NCI-H82 treated with DMSO at 0.1 percent for 48 hours (cell line): ENCODE measurements at regions not wholly inside any gene's neighbourhood (a gene's known extent, or its start where the extent isn't known, plus 50 kb on each side); places are given as distances from the start of the nearest gene placed in this dataset.

Experiments used
- DNase-seq: peaks from one replicate; lab custom pipeline; 2025; ENCODE audit not compliant: unreplicated experiment; lab: John Stamatoyannopoulos, UW

- DNase-seq = no peak
Observed at GRCh38 chr16:63337264-63337663, 1301.0 kb upstream of the CDH8 start.

GRCh38 chr16:63331111-63331510 is 1294.9 kb upstream of the CDH8 start:
- no peak for DNase-seq

DNA sequence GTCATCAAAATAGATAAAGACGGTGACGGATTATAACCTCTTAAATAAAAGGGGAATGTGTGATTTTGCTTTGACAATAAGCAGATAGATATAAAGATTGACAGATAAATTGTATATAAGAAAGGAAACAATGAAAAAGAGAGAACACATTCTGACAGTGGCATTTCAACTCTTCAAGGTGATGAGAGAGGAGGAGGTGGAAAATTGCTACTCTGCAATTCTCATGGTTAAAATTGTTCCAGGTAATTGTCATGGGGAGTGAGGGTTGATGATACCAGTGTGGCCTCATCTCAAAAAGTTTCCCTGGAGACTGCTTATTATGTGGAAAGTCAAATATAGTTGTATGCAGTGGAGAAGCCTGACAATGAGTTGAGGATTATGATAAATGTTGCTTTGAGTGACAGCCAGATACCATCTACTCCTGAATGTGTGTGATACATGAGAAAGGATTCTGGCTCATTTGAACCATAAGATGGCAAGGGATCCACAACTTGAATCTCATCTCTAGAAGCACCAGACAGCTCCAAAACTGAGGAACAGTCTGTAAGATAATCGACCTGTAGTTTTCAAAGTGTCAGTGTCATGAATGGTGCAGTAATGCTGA is 1290.6 kb upstream of the CDH8 start:
- no peak for DNase-seq

DNA sequence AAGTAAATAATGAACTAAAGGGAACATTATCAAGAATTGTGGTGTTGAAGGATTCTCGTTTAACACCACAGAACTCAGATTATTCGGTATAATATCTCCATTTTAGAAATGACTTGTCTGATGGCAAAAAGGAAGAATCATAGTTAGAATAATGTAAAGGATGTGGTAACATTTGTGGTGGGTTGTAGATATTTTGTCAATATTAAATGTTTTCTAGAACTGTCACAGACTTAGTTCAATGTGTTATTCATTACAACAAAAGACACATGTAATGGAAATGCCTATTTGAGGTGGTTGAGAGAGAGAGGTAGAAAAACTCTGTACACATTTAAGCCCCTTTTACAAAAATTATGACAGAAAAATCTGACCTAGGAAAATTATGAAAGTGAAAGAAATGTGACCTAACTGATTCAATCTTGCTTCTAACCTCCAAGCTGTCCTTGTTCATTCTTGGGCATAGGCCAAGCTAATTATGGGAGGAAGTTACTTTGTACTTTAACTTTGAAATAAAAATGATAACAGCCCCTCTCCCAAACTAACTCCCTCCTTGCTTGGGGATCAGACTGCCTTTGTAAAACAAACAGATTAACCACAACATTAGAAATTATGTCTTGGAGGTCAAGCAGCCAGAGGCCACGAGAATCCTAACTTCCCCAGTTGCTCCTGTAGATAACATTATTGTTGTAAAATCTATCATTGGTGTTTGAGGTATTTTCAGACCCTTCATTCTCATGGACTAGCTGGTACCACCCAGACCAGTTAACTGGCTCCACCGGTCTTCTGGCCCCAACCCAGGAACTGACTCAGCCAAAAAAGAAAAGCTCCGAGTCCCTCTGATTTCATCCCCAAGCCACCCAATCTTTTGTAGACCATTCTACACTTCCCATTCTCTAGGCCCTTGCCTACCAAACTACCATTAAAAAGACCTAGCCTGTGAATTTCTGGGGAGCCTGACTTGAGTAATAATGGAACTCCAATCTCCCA is 1287.8 kb upstream of the CDH8 start:
- no peak for DNase-seq

DNA sequence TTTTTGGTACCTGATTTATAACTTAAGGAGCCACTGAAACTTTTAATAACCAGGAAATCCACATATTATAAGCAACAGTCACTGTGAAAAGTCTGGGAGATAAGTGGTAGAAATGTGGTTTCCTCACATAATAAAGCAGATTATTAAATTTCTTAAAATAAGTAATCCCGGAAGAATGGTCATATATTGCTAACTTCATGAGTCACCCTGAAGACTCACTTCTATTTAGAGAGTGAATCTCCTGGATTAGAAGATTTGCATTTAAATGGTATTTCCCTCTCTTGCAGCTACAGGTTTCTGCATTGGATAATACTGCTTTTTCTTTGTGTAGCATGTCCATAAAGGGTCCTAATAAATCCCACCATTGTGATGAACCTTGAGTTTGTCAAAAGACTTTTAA is 1286.8 kb upstream of the CDH8 start:
- no peak for DNase-seq

GRCh38 chr16:63315229-63315628 is 1279.0 kb upstream of the CDH8 start:
- no peak for DNase-seq

DNA sequence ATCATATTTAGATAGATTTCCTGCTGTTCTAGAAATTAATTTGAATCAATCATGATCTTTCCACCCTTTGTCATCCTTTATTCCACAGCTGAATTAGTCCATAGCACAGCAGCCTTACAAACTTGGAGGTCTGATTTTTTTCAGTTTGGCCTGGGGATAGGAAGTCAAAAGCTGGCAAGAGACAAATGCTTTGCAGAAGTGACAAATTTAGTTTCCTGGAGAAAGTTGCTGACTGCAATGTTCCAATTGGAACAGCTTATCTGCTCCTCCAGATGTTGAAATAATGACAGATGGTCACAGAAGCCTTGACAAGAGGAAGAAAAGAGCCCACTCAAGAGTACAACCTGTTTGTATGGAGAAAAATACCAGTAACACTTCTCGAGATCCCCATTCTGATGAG is 1276.1 kb upstream of the CDH8 start:
- no peak for DNase-seq

GRCh38 chr16:63311313-63311712 is 1275.1 kb upstream of the CDH8 start:
- DNase-seq = no peak

GRCh38 chr16:63302811-63303210 is 1266.6 kb upstream of the CDH8 start:
- DNase-seq = no peak

DNA sequence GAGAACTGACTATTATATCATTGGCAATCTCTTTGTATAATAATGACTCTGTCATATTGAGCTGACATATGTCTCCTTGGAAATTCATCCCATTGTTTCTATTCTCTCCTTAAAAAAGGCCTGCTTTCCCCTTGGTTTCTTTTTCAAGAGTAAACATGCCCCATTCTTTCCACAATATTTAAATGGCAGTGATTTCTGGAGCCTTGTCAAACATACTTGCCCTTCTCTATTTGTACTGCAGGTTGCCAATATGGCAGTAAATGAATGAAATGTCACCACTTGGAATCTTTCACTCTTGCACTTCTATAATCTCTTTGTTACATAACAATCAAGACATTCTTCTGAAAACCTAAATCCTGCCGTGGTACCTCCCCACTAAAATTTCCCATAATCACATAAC is 1265.1 kb upstream of the CDH8 start:
- no peak for DNase-seq

- no peak for DNase-seq
Observed at GRCh38 chr16:63298993-63299392, 1262.8 kb upstream of the CDH8 start.

- DNase-seq = no peak
Observed at GRCh38 chr16:63292036-63292435, 1255.8 kb upstream of the CDH8 start.

DNA sequence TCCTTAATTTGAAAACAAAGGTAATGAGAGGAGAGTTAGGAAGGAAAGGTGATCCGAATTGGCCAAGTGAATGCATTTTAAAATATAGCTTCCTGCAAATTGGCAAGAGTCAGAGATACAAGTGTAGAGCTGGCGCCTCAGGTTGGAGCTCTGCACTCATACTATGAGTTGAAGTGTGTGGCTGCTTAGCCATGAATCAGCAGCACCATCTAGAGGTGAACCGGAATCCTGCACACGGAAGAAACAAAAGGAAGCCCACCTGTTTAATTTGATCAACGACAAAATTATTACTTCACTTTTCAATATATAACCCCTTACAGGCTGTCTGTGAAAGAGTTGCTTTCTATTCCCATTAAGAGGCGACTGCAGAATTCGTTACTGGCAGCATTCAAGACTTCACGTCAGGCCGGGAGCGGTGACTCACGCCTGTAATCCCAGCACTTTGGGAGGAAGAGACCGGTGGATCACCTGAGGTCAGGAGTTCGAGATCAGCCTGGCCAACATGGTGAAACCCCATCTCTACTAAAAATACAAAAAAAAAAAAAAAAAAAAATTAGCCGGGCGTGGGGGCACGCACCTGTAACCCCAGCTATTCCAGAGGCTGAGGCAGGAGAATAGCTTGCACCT is 1253.7 kb upstream of the CDH8 start:
- DNase-seq = peak; percentile 13

DNA sequence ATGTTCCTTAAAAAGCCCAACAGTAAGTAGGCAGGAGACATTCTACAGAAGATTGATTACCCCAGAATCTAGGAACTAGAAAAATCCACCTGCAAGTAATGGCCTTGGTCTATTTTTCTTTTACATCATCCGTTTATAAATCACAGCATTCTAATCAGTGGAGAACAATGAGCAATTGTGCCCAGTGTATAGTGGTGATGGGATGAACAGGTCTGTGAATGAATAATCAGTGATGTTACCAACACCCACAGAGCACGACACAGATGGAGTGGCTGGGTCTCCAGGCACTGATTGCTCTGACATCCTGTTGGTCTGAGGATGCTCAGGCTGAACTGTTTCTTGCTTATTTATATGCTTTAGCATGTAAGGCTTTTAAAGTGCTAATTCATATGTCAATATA is 1251.2 kb upstream of the CDH8 start:
- no peak for DNase-seq

DNA sequence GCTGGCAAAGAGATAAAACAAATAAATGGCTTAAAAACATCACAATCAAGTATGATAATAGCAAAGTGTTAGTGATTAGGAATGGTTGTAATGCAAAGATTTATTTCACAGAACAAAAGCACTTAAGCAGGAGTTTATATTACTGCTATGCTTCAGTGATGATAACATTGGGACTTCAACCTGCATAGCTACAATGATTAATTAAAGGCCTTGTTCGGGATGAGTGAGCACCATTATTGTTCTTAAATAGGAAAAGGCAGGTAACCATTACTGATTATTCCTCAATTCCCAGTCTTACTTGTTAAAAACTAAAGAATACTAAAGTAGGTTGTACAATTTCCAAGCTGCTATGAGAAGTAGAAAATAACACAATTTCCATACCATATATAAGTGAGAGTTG is 1247.5 kb upstream of the CDH8 start:
- no peak for DNase-seq

DNA sequence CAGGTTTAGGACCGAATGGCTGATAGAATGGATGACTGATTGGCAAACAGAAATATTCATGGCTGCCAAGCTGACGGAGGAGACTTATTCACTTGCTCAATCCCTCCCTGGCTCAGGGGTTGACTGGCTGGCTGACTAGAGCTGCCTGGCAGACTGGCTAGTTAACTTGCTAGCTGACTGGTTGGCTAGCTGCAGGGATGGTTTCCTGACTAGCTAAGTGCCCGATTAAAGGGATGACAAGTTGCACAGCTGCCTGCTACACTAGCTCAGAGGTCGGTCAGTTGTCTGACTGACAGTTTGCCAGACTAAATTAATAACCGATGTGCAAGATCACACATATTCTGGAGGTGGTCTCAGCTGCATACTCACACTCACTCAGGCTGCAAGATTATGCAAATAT is 1208.4 kb upstream of the CDH8 start:
- DNase-seq = no peak

- no peak for DNase-seq
Observed at GRCh38 chr16:63241497-63242028, 1205.3 kb upstream of the CDH8 start.

DNA sequence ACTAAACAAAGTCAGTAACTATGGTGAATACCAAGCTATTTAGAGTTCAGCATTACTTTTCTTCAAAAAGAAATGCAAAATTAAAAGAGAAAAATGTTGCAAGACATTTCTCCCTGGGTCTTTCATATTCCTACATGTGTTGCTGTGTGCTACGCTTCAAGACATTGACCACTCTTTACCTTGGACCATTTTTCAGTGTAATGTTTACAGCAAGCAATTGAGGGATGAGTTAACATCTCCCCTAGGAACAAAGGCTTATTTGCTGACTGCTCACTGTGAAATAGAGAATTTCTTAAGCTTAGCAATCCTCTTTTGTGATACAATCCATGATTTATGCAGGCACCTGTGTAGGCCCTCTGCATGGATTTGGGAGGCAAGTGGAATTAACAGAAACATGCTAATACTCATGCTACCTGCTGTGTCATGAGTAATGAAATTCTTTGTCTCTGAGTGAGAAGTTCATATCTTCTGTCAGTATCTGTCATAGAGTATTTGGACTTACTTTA is 1202.9 kb upstream of the CDH8 start:
- DNase-seq = no peak

DNA sequence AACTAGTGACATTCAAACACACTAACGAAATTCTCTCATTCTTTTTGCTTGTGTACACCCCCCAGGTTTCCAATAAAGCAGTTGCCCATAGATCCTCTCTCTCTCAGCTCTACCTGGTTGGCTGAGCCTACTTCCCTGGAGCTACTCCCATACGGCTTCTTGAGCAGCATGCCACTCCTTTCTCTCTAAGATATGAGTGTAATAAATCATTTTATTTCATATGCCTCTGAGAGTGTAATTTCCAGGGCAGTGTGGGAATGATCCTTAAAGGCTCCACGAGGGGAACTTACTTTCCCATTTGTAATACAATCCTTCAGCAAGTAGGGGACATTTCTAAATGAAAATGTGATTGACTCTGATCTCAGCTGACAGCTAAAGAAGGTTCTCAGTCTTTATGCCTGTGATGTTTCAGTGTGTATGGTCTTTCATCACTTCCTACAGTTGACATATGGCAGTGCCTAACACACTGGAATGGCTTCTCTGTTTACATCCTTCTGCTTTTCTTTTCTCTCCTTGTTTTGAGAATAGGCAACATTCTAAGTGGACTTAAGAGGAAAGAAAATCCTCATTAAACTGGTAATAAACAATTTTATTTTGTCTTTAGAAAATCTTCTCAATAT is 1194.3 kb upstream of the CDH8 start:
- no peak for DNase-seq

DNA sequence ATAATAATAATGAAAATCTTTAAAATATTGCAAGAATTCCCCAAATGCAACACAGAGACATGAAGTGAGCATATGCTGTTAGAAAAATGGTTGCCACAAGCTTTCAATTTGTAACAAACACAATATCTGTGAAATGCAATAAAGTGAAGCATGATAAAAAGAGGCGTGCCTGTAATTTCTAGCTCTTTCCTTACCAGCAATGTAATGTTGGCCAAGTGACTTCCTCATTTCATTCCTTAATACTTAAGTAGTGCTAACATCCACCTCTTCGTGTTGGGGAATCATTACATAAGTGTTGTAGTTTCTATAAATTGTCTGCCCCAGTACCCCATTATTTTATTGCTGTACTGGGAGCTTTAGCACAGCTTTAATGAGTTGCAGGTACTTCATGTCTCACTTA is 1192.0 kb upstream of the CDH8 start:
- no peak for DNase-seq

DNA sequence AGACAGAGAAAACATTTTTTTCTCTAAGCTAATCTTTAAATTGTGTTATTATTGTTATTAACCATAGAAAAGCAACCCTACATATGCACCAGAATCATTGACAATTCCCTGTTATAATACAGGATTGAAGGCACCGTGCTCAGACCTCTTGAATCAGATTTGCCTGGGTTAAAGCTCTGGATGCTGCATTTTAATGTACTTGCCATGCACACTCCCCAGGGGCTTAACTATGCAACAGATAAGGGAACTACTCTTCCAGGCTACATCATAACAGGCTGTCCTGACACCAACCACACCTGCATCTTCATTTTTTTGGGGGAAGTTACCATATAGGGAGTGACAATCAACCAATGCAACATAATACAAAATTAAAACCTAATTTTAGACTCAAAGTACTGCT is 1187.6 kb upstream of the CDH8 start:
- DNase-seq = no peak
